ENCODE measurements at regions not wholly inside any gene's neighbourhood (a gene's known extent, or its start where the extent isn't known, plus 50 kb on each side); places are given as distances from the start of the nearest gene placed in this dataset.

GRCh38 chr5:73352243-73352642, 96.3 kb downstream of the FOXD1 start:
- H3K4me1 ChIP-seq, result no peaks in the 10 kb centered on the region
- H3K27me3 ChIP-seq (ENCODE audit: control insufficient read depth, insufficient read depth, low read length), result no peaks in the 10 kb centered on the region
- TF ChIP-seq CTCF (IDR thresholded peaks at IDR 0.05), result no peak
- no peak overlapping the region for H3K9ac ChIP-seq
- H3K79me2 ChIP-seq, result no peaks in the 10 kb centered on the region
- H3K27ac ChIP-seq, result no peak overlapping the region
- no peaks in the 10 kb centered on the region for H3K9me3 ChIP-seq (ENCODE audit: control insufficient read depth, low read length)
- no peak overlapping the region for H3K4me2 ChIP-seq (ENCODE audit: low read length)
- no peak overlapping the region for H2AFZ ChIP-seq
- H3K36me3 ChIP-seq (ENCODE audit: control insufficient read depth, insufficient read depth, low read length), result no peaks in the 10 kb centered on the region
- H3K4me3 ChIP-seq (ENCODE audit: low read depth, low read length), result no peak overlapping the region

- no peak for TF ChIP-seq CTCF (IDR thresholded peaks at IDR 0.05)
- Histone ChIP-seq H3K4me1 (no peaks in the 10 kb centered on the region), H3K4me2 (ENCODE audit: low read length) (no peak overlapping the region), H3K79me2 (no peaks in the 10 kb centered on the region), H3K27me3 (ENCODE audit: control insufficient read depth, insufficient read depth, low read length) (no peaks in the 10 kb centered on the region), H2AFZ (no peak overlapping the region), H3K27ac (no peak overlapping the region), H3K9me3 (ENCODE audit: control insufficient read depth, low read length) (no peaks in the 10 kb centered on the region), H3K9ac (no peak overlapping the region), H3K36me3 (ENCODE audit: control insufficient read depth, insufficient read depth, low read length) (no peaks in the 10 kb centered on the region), H3K4me3 (ENCODE audit: low read depth, low read length) (no peak overlapping the region)
These were observed 97.0 kb downstream of the FOXD1 start for GRCh38 chr5:73351593-73351992.

GRCh38 chr5:73346878-73347408, 101.6 kb downstream of the FOXD1 start:
- Histone ChIP-seq H3K27ac (no peak overlapping the region), H3K79me2 (no peaks in the 10 kb centered on the region), H2AFZ (no peak overlapping the region), H3K4me2 (ENCODE audit: low read length) (no peak overlapping the region), H3K4me3 (ENCODE audit: low read depth, low read length) (no peak overlapping the region), H3K9me3 (ENCODE audit: control insufficient read depth, low read length) (no peaks in the 10 kb centered on the region), H3K36me3 (ENCODE audit: control insufficient read depth, insufficient read depth, low read length) (no peaks in the 10 kb centered on the region), H3K9ac (no peak overlapping the region), H3K4me1 (no peaks in the 10 kb centered on the region), H3K27me3 (ENCODE audit: control insufficient read depth, insufficient read depth, low read length) (no peaks in the 10 kb centered on the region)
- no peak for TF ChIP-seq CTCF (IDR thresholded peaks at IDR 0.05)

GRCh38 chr5:73344835-73345234, 103.7 kb downstream of the FOXD1 start:
- no peak for TF ChIP-seq CTCF (IDR thresholded peaks at IDR 0.05)
- Histone ChIP-seq H3K27ac (no peak overlapping the region), H3K27me3 (ENCODE audit: control insufficient read depth, insufficient read depth, low read length) (no peaks in the 10 kb centered on the region), H2AFZ (no peak overlapping the region), H3K79me2 (no peaks in the 10 kb centered on the region), H3K9me3 (ENCODE audit: control insufficient read depth, low read length) (no peaks in the 10 kb centered on the region), H3K9ac (no peak overlapping the region), H3K4me1 (no peaks in the 10 kb centered on the region), H3K4me2 (ENCODE audit: low read length) (no peak overlapping the region), H3K36me3 (ENCODE audit: control insufficient read depth, insufficient read depth, low read length) (no peaks in the 10 kb centered on the region), H3K4me3 (ENCODE audit: low read depth, low read length) (no peak overlapping the region)

GRCh38 chr5:73339711-73340110, 108.9 kb downstream of the FOXD1 start:
- H3K9me3 ChIP-seq (ENCODE audit: control insufficient read depth, low read length), result no peaks in the 10 kb centered on the region
- no peak for TF ChIP-seq CTCF (IDR thresholded peaks at IDR 0.05)
- H2AFZ ChIP-seq, result no peak overlapping the region
- H3K36me3 ChIP-seq (ENCODE audit: control insufficient read depth, insufficient read depth, low read length), result no peaks in the 10 kb centered on the region
- no peak overlapping the region for H3K4me3 ChIP-seq (ENCODE audit: low read depth, low read length)
- H3K4me1 ChIP-seq, result no peaks in the 10 kb centered on the region
- H3K27ac ChIP-seq, result no peak overlapping the region
- H3K27me3 ChIP-seq (ENCODE audit: control insufficient read depth, insufficient read depth, low read length), result no peaks in the 10 kb centered on the region
- H3K9ac ChIP-seq, result no peak overlapping the region
- H3K4me2 ChIP-seq (ENCODE audit: low read length), result no peak overlapping the region
- no peaks in the 10 kb centered on the region for H3K79me2 ChIP-seq

Data from parathyroid adenoma (tissue), 2 donors.